SK-N-SH (cell line): ENCODE measurements at regions not wholly inside any gene's neighbourhood (a gene's known extent, or its start where the extent isn't known, plus 50 kb on each side); places are given as distances from the start of the nearest gene placed in this dataset.

ENCODE experiments used
- CHD2 ChIP-seq: fragments of 150-350 bp; IDR thresholded peaks from 2 replicates; pipeline ENCODE4 v1.6.1; 2018; ENCODE audit warnings: low read length; ENCODE audit not compliant: partially characterized antibody
- POLR2AphosphoS5 ChIP-seq: IDR thresholded peaks from 2 replicates; pipeline ENCODE4 v1.6.1; 2012; ENCODE audit warnings: low read depth, low read length
- RAD21 ChIP-seq: IDR thresholded peaks from 2 replicates; pipeline ENCODE4 v1.6.1; 2012; ENCODE audit warnings: mild to moderate bottlenecking, low read length
- SMC3 ChIP-seq: IDR thresholded peaks from 2 replicates; pipeline ENCODE4 v1.6.1; 2012; ENCODE audit warnings: low read depth, low read length, improper control_type of control experiment
- TAF1 ChIP-seq: IDR thresholded peaks from 2 replicates; pipeline ENCODE4 v1.6.1; 2012; ENCODE audit warnings: low read depth, mild to moderate bottlenecking, low read length, moderate library complexity, borderline replicate concordance
- TF ChIP-seq, protein P1 (sequence below): fragments of 200-600 bp; sonication (generic); IDR thresholded peaks from 2 replicates; pipeline ENCODE4 v1.6.1; 2017; ENCODE audit warnings: antibody characterized with exemption, mild to moderate bottlenecking, moderate library complexity
- TF ChIP-seq, protein P2 (sequence below): IDR thresholded peaks from 2 replicates; pipeline ENCODE4 v1.4.0; 2012; ENCODE audit warnings: low read depth, borderline replicate concordance
- TF ChIP-seq, protein P3 (sequence below): IDR thresholded peaks from 2 replicates; pipeline ENCODE4 v1.6.1; 2012; ENCODE audit warnings: mild to moderate bottlenecking, low read depth, low read length, moderate library complexity

DNA sequence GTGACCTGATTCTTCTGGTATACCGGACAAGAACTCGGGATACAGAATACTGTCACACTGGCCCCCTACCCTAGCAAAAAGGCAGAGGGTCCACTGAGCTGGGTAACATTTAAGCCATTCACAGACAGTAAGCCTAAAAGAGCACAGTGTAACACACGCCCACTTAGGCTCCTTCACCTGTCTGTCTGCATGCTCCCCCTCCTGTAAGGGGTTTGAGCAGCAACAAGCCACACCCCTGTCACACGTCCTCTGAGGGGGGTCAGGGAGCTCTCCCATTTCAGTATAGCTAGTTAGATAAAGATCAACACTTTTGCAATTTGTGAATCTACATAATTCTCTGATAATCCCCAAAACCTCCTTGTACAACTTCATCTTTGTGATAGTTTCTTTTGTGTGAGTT is 586.3 kb upstream of the LMCD1 start:
- TF ChIP-seq CHD2, result no peak
- TF ChIP-seq, protein P1, sequence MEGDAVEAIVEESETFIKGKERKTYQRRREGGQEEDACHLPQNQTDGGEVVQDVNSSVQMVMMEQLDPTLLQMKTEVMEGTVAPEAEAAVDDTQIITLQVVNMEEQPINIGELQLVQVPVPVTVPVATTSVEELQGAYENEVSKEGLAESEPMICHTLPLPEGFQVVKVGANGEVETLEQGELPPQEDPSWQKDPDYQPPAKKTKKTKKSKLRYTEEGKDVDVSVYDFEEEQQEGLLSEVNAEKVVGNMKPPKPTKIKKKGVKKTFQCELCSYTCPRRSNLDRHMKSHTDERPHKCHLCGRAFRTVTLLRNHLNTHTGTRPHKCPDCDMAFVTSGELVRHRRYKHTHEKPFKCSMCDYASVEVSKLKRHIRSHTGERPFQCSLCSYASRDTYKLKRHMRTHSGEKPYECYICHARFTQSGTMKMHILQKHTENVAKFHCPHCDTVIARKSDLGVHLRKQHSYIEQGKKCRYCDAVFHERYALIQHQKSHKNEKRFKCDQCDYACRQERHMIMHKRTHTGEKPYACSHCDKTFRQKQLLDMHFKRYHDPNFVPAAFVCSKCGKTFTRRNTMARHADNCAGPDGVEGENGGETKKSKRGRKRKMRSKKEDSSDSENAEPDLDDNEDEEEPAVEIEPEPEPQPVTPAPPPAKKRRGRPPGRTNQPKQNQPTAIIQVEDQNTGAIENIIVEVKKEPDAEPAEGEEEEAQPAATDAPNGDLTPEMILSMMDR, result no peak
- no peak for TF ChIP-seq SMC3
- TF ChIP-seq, protein P2, sequence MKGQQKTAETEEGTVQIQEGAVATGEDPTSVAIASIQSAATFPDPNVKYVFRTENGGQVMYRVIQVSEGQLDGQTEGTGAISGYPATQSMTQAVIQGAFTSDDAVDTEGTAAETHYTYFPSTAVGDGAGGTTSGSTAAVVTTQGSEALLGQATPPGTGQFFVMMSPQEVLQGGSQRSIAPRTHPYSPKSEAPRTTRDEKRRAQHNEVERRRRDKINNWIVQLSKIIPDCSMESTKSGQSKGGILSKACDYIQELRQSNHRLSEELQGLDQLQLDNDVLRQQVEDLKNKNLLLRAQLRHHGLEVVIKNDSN, result no peak
- TF ChIP-seq, protein P3, sequence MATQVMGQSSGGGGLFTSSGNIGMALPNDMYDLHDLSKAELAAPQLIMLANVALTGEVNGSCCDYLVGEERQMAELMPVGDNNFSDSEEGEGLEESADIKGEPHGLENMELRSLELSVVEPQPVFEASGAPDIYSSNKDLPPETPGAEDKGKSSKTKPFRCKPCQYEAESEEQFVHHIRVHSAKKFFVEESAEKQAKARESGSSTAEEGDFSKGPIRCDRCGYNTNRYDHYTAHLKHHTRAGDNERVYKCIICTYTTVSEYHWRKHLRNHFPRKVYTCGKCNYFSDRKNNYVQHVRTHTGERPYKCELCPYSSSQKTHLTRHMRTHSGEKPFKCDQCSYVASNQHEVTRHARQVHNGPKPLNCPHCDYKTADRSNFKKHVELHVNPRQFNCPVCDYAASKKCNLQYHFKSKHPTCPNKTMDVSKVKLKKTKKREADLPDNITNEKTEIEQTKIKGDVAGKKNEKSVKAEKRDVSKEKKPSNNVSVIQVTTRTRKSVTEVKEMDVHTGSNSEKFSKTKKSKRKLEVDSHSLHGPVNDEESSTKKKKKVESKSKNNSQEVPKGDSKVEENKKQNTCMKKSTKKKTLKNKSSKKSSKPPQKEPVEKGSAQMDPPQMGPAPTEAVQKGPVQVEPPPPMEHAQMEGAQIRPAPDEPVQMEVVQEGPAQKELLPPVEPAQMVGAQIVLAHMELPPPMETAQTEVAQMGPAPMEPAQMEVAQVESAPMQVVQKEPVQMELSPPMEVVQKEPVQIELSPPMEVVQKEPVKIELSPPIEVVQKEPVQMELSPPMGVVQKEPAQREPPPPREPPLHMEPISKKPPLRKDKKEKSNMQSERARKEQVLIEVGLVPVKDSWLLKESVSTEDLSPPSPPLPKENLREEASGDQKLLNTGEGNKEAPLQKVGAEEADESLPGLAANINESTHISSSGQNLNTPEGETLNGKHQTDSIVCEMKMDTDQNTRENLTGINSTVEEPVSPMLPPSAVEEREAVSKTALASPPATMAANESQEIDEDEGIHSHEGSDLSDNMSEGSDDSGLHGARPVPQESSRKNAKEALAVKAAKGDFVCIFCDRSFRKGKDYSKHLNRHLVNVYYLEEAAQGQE, result no peak
- no peak for TF ChIP-seq TAF1
- TF ChIP-seq POLR2AphosphoS5, result no peak
- TF ChIP-seq RAD21, result no peak
